Uterus (tissue), 2 donors: ENCODE measurements at regions not wholly inside any gene's neighbourhood (a gene's known extent, or its start where the extent isn't known, plus 50 kb on each side); places are given as distances from the start of the nearest gene placed in this dataset.

Experiments used
- POLR2A ChIP-seq, 2 donors: fragments of 450-650 bp; IDR thresholded peaks; one replicate each; pipeline ENCODE4 v1.6.1; 2016; ENCODE audit warnings: antibody characterized with exemption in 2 of 2, mild to moderate bottlenecking in 1 of 2, moderate library complexity in 1 of 2
- TF ChIP-seq, protein P1 (sequence below), 4 experiments: fragments of 200-600 bp in 2 of 4; fragments of 450-650 bp in 2 of 4; sonication (generic) in 2 of 4; IDR thresholded peaks; one replicate each; pipeline ENCODE4 v1.5.1; 2016 to 2019; ENCODE audit warnings: antibody characterized with exemption in 4 of 4, mild to moderate bottlenecking in 2 of 4, moderate library complexity in 1 of 4

DNA sequence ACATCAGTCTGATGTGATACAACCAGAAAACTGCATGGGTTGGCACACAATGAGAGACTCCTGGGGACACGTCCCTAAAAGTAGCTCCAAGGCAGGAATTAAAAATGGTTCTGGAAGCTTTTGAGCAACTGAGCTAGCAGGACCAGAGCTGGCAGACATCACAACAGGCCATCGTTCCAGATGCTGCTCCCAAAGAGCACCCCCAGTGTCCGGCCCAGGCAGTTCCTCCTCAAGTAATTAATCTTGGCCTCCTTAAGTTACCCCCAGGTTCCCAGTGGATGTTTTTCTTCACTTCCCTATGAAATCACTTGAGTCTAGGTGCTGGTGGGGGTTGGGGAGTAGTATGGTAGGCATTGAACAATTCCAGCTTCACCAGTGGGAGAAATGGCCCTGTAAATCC, 711.6 kb downstream of the MECOM start:
- TF ChIP-seq POLR2A (IDR thresholded peaks at IDR 0.05): no peak
- TF ChIP-seq, protein P1, sequence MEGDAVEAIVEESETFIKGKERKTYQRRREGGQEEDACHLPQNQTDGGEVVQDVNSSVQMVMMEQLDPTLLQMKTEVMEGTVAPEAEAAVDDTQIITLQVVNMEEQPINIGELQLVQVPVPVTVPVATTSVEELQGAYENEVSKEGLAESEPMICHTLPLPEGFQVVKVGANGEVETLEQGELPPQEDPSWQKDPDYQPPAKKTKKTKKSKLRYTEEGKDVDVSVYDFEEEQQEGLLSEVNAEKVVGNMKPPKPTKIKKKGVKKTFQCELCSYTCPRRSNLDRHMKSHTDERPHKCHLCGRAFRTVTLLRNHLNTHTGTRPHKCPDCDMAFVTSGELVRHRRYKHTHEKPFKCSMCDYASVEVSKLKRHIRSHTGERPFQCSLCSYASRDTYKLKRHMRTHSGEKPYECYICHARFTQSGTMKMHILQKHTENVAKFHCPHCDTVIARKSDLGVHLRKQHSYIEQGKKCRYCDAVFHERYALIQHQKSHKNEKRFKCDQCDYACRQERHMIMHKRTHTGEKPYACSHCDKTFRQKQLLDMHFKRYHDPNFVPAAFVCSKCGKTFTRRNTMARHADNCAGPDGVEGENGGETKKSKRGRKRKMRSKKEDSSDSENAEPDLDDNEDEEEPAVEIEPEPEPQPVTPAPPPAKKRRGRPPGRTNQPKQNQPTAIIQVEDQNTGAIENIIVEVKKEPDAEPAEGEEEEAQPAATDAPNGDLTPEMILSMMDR (IDR thresholded peaks at IDR 0.05): no peak
